ENCODE measurements at regions not wholly inside any gene's neighbourhood (a gene's known extent, or its start where the extent isn't known, plus 50 kb on each side); places are given as distances from the start of the nearest gene placed in this dataset.

- H3K36me3 ChIP-seq = no peaks in the 10 kb centered on the region
- intact Hi-C loops (cut with DNase I) = no loop called here
- peaks cover 3 to 11% of the 10 kb centered on the region in 2 donors for H3K4me1 ChIP-seq
- no peaks in the 10 kb centered on the region for H3K27me3 ChIP-seq
- WGBS, 2 donors = 56% methylated on average over 5 of the region's 5 CpGs
- no peak overlapping the region for H3K27ac ChIP-seq
- DNase-seq = peak in 1 of 2 donors; percentile 9
- H3K4me3 ChIP-seq (replicated peaks in 1 of 3) = no peak overlapping the region
- H3K9me3 ChIP-seq = no peaks in the 10 kb centered on the region
- TF ChIP-seq POLR2A (IDR thresholded peaks at IDR 0.05) (no peak), CTCF (IDR thresholded peaks at IDR 0.05) (no peak)
Observed at GRCh38 chr7:22651534-22652243, 75.3 kb upstream of the IL6 start.

GRCh38 chr7:22651036-22651435 is 76.0 kb upstream of the IL6 start:
- Histone ChIP-seq H3K9me3 (no peaks in the 10 kb centered on the region), H3K36me3 (no peaks in the 10 kb centered on the region), H3K27me3 (no peaks in the 10 kb centered on the region), H3K4me3 (replicated peaks in 1 of 3) (no peak overlapping the region), H3K27ac (no peak overlapping the region), H3K4me1 (peaks cover 3 to 11% of the 10 kb centered on the region in 2 donors)
- TF ChIP-seq CTCF (IDR thresholded peaks at IDR 0.05) (no peak), POLR2A (IDR thresholded peaks at IDR 0.05) (no peak)
- no peak for DNase-seq
- intact Hi-C loops (cut with DNase I) = no loop called here
- 89 to 91% methylated on average over 4 of the region's 4 CpGs for WGBS, 2 donors

GRCh38 chr7:22649686-22650085 is 77.3 kb upstream of the IL6 start:
- intact Hi-C loops (cut with DNase I) = no loop called here
- no peaks in the 10 kb centered on the region for H3K36me3 ChIP-seq
- WGBS, 2 donors = 93 to 94% methylated on average over 3 of the region's 3 CpGs
- H3K9me3 ChIP-seq = no peaks in the 10 kb centered on the region
- no peak for DNase-seq
- no peak overlapping the region for H3K27ac ChIP-seq
- no peak overlapping the region for H3K4me3 ChIP-seq (replicated peaks in 1 of 3)
- H3K4me1 ChIP-seq = peaks cover 3 to 11% of the 10 kb centered on the region in 2 donors
- TF ChIP-seq CTCF (IDR thresholded peaks at IDR 0.05) = no peak
- TF ChIP-seq POLR2A (IDR thresholded peaks at IDR 0.05) = no peak
- H3K27me3 ChIP-seq = no peaks in the 10 kb centered on the region

- DNase-seq = no peak
- intact Hi-C loops (cut with DNase I) = no loop called here
- WGBS, 2 donors = 82 to 88% methylated on average over 3 of the region's 3 CpGs
- H3K27ac ChIP-seq = no peak overlapping the region
- H3K9me3 ChIP-seq = no peaks in the 10 kb centered on the region
- H3K4me1 ChIP-seq = peaks cover 3 to 11% of the 10 kb centered on the region in 2 donors
- H3K27me3 ChIP-seq = no peaks in the 10 kb centered on the region
- TF ChIP-seq CTCF (IDR thresholded peaks at IDR 0.05) (no peak), POLR2A (IDR thresholded peaks at IDR 0.05) (no peak)
- H3K4me3 ChIP-seq (replicated peaks in 1 of 3) = no peak overlapping the region
- no peaks in the 10 kb centered on the region for H3K36me3 ChIP-seq
Observed at GRCh38 chr7:22647451-22648257, 79.3 kb upstream of the IL6 start.

Data from thyroid gland (tissue), 4 donors.